GM12878 (cell line): ENCODE measurements at regions not wholly inside any gene's neighbourhood (a gene's known extent, or its start where the extent isn't known, plus 50 kb on each side); places are given as distances from the start of the nearest gene placed in this dataset.

ENCODE experiments used
- ATAC-seq: fragments of 200-7000 bp; cut with Tn5 transposase; 3 replicates; pipeline ENCODE4 v1.9.1; 2020; ENCODE audit warnings: mild to moderate bottlenecking, moderate library complexity
- BruUV-seq: library from RNA; stranded (reverse); fragments of 400-500 nt; replicated peaks from 2 replicates; lab custom pipeline; 2021; lab: Mats Ljungman, UMichigan
- CTCF ChIA-PET: fragments of 300-600 bp; sonication (Branson Sonifier 250); formaldehyde crosslinking; extraction: SDS; loops from one replicate; lab custom pipeline; 2021; ENCODE audit warnings: inconsistent platforms; lab: Yijun Ruan, JAX
- POLR2A ChIA-PET: fragments of 350-600 bp; formaldehyde crosslinking; extraction: SDS; loops from one replicate; lab custom pipeline; 2021; ENCODE audit warnings: inconsistent platforms; lab: Charles Lee
- RAD21 ChIA-PET: fragments of 300-600 bp; sonication (Branson Sonifier 250); formaldehyde crosslinking; loops from one replicate; lab custom pipeline; 2023; ENCODE audit warnings: antibody characterized with exemption; ENCODE audit not compliant: unreplicated experiment; lab: Charles Lee
- SMC1A ChIA-PET: fragments of 300-600 bp; sonication (Branson Sonifier 250); formaldehyde crosslinking; loops from one replicate; lab custom pipeline; 2023; ENCODE audit not compliant: unreplicated experiment, uncharacterized antibody; lab: Charles Lee
- DNase-seq: peaks from one replicate; pipeline ENCODE4 v3.0.0-alpha.2; 2011; ENCODE audit warnings: low read depth, low spot score
- FAIRE-seq: peaks from 3 replicates; lab custom pipeline; 2011; peaks lifted over from hg19 to GRCh38; lab: Jason Lieb, UNC
- H2AFZ ChIP-seq: 2 replicates; pipeline ENCODE4 v1.6.0; 2011; ENCODE audit warnings: low read depth, low read length, control low read depth; ENCODE audit not compliant: control insufficient read depth
- H3K27ac ChIP-seq: 2 replicates; pipeline ENCODE4 v1.5.1; 2011; ENCODE audit warnings: control low read depth; ENCODE audit not compliant: control insufficient read depth, insufficient read depth
- H3K27me3 ChIP-seq, 2 experiments: replicated peaks in 1 of 2; 2 replicates each; pipeline versions ENCODE4 v1.6.0 to v1.6.1; 2011; ENCODE audit warnings: low read length in 1 of 2; ENCODE audit not compliant: control insufficient read depth in 2 of 2, insufficient read depth in 2 of 2
- H3K36me3 ChIP-seq, 2 experiments: 2 replicates each; pipeline ENCODE4 v1.5.1; 2011; ENCODE audit warnings: low read length in 1 of 2; ENCODE audit not compliant: control insufficient read depth in 2 of 2, insufficient read depth in 2 of 2
- H3K4me1 ChIP-seq: 2 replicates; pipeline ENCODE4 v1.6.1; 2011; ENCODE audit warnings: mild to moderate bottlenecking, low read length, moderate library complexity, mixed read lengths; ENCODE audit not compliant: control insufficient read depth, insufficient read depth
- H3K4me2 ChIP-seq: 2 replicates; pipeline ENCODE4 v1.6.0; 2011; ENCODE audit warnings: control low read depth; ENCODE audit not compliant: control insufficient read depth, insufficient read depth
- H3K4me3 ChIP-seq: fragments of 200-600 bp; sonication (generic); 2 replicates; pipeline ENCODE4 v1.5.1; 2016
- H3K79me2 ChIP-seq: 2 replicates; pipeline ENCODE4 v1.6.0; 2011; ENCODE audit warnings: low read length; ENCODE audit not compliant: control insufficient read depth, insufficient read depth
- H3K9ac ChIP-seq: 2 replicates; pipeline ENCODE4 v1.8.0; 2011; ENCODE audit warnings: low read length, control low read depth, mixed read lengths; ENCODE audit not compliant: control insufficient read depth, insufficient read depth
- H3K9me3 ChIP-seq: replicated peaks from 3 replicates; pipeline ENCODE4 v1.5.1; 2011; ENCODE audit warnings: mild to moderate bottlenecking, low read length; ENCODE audit not compliant: control insufficient read depth, insufficient read depth
- H4K20me1 ChIP-seq: 2 replicates; pipeline ENCODE4 v1.6.0; 2011; ENCODE audit not compliant: control insufficient read depth, insufficient read depth
- CBX5 ChIP-seq: sonication (generic); IDR thresholded peaks from 2 replicates; pipeline ENCODE4 v1.6.1; 2016; ENCODE audit warnings: low read depth, moderate library complexity, mild to moderate bottlenecking, inconsistent platforms
- EGR1 ChIP-seq, 2 experiments: IDR thresholded peaks; 1 replicate in 1 of 2; 2 replicates in 1 of 2; pipeline ENCODE4 v1.6.1; 2011 to 2012; ENCODE audit warnings: low read depth in 2 of 2, low read length in 2 of 2, borderline replicate concordance in 1 of 2, mild to moderate bottlenecking in 1 of 2, moderate library complexity in 1 of 2
- MTA2 ChIP-seq: fragments of 450-650 bp; IDR thresholded peaks from 2 replicates; pipeline ENCODE4 v1.6.1; 2016; ENCODE audit warnings: low read depth, mild to moderate bottlenecking, moderate library complexity
- MTA3 ChIP-seq: IDR thresholded peaks from 2 replicates; pipeline ENCODE4 v1.6.1; 2012; ENCODE audit warnings: low read length, inconsistent platforms, borderline replicate concordance
- MYB ChIP-seq: fragments of 150-350 bp; IDR thresholded peaks from 2 replicates; pipeline ENCODE4 v1.6.1; 2014; ENCODE audit warnings: mild to moderate bottlenecking, low read depth, low read length, borderline replicate concordance
- PAX5 ChIP-seq: IDR thresholded peaks from 2 replicates; pipeline ENCODE4 v1.6.1; 2011; ENCODE audit warnings: low read depth, low read length, borderline replicate concordance
- SIX5 ChIP-seq: IDR thresholded peaks from 2 replicates; pipeline ENCODE4 v1.6.1; 2011; ENCODE audit warnings: mild to moderate bottlenecking, low read depth, low read length, moderate library complexity; ENCODE audit not compliant: severe bottlenecking
- SRF ChIP-seq, 2 experiments: IDR thresholded peaks; 2 replicates each; pipeline ENCODE4 v1.6.1; 2011; ENCODE audit warnings: low read depth in 2 of 2, low read length in 2 of 2, mild to moderate bottlenecking in 1 of 2, moderate library complexity in 1 of 2
- YBX1 ChIP-seq: fragments of 450-650 bp; IDR thresholded peaks from 2 replicates; pipeline ENCODE4 v1.6.1; 2016; ENCODE audit warnings: antibody characterized with exemption
- ZZZ3 ChIP-seq: IDR thresholded peaks from 2 replicates; pipeline ENCODE4 v1.6.1; 2011; ENCODE audit warnings: low read depth; ENCODE audit not compliant: control insufficient read depth, insufficient read length
- WGBS: methylation state at CpG from one replicate; pipeline ENCODE4 v1.1.6; 2016; ENCODE audit warnings: low lambda C conversion rate; ENCODE audit not compliant: insufficient replicate concordance, insufficient coverage; ENCODE audit errors: missing lambda C conversion rate; 5-methylcytosine and 5-hydroxymethylcytosine counted together
- in situ Hi-C: fragments of 300-500 bp; cut with MboI; formaldehyde crosslinking; loops from 9 replicates; pipeline ENCODE4 v1.14.3; 2018; ENCODE audit warnings: mixed read lengths
- intact Hi-C: fragments of 100-400 bp; cut with micrococcal nuclease; formaldehyde crosslinking; loops from one replicate; pipeline ENCODE4 v1.14.2; 2022; ENCODE audit not compliant: unreplicated experiment
- TF ChIP-seq, protein P1 (sequence below): fragments of 450-650 bp; IDR thresholded peaks from 2 replicates; pipeline ENCODE4 v1.6.1; 2016; ENCODE audit warnings: mild to moderate bottlenecking, moderate library complexity, borderline replicate concordance

GRCh38 chr18:10160251-10160650 lies 246.4 kb downstream of the VAPA start:
- Histone ChIP-seq H2AFZ (no peak overlapping the region), H3K27me3 (no peaks in the 10 kb centered on the region), H3K4me2 (no peak overlapping the region), H3K4me1 (no peaks in the 10 kb centered on the region), H4K20me1 (no peaks in the 10 kb centered on the region), H3K79me2 (no peaks in the 10 kb centered on the region), H3K9ac (no peak overlapping the region), H3K4me3 (no peak overlapping the region), H3K9me3 (no peaks in the 10 kb centered on the region), H3K36me3 (no peaks in the 10 kb centered on the region), H3K27ac (no peak overlapping the region)
- POLR2A ChIA-PET, result no interaction called here
- no peak for TF ChIP-seq SRF (IDR thresholded peaks at IDR 0.05; ENCODE audit: low read depth in 2 of 2, low read length in 2 of 2)
- TF ChIP-seq SIX5, result no peak
- no peak for TF ChIP-seq PAX5
- TF ChIP-seq ZZZ3, result no peak
- TF ChIP-seq EGR1 (IDR thresholded peaks at IDR 0.05; ENCODE audit: borderline replicate concordance in 1 of 2, low read depth in 2 of 2, low read length in 2 of 2), result no peak
- TF ChIP-seq, protein P1, sequence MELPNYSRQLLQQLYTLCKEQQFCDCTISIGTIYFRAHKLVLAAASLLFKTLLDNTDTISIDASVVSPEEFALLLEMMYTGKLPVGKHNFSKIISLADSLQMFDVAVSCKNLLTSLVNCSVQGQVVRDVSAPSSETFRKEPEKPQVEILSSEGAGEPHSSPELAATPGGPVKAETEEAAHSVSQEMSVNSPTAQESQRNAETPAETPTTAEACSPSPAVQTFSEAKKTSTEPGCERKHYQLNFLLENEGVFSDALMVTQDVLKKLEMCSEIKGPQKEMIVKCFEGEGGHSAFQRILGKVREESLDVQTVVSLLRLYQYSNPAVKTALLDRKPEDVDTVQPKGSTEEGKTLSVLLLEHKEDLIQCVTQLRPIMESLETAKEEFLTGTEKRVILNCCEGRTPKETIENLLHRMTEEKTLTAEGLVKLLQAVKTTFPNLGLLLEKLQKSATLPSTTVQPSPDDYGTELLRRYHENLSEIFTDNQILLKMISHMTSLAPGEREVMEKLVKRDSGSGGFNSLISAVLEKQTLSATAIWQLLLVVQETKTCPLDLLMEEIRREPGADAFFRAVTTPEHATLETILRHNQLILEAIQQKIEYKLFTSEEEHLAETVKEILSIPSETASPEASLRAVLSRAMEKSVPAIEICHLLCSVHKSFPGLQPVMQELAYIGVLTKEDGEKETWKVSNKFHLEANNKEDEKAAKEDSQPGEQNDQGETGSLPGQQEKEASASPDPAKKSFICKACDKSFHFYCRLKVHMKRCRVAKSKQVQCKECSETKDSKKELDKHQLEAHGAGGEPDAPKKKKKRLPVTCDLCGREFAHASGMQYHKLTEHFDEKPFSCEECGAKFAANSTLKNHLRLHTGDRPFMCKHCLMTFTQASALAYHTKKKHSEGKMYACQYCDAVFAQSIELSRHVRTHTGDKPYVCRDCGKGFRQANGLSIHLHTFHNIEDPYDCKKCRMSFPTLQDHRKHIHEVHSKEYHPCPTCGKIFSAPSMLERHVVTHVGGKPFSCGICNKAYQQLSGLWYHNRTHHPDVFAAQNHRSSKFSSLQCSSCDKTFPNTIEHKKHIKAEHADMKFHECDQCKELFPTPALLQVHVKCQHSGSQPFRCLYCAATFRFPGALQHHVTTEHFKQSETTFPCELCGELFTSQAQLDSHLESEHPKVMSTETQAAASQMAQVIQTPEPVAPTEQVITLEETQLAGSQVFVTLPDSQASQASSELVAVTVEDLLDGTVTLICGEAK, result no peak
- no peak for TF ChIP-seq CBX5
- TF ChIP-seq MTA2, result no peak
- no peak for TF ChIP-seq MYB
- no peak for TF ChIP-seq YBX1
- TF ChIP-seq MTA3, result no peak
- in situ Hi-C loops, result no loop called here
- DNase-seq (no peak), ATAC-seq (no peak), FAIRE-seq (no peak)
- no TSS peak for BruUV-seq
- CTCF ChIA-PET, result interaction anchor here (1.5 kb wide), 1 partner anchor 9 kb away, joined by 5 read pairs; no protein-coding TSS in a partner anchor
- WGBS, result 59% methylated on average over 10 of the region's 10 CpGs
- intact Hi-C loops, result no loop called here
- RAD21 ChIA-PET, result no interaction called here
- SMC1A ChIA-PET, result no interaction called here
